Ishikawa (cell line): ENCODE measurements at regions not wholly inside any gene's neighbourhood (a gene's known extent, or its start where the extent isn't known, plus 50 kb on each side); places are given as distances from the start of the nearest gene placed in this dataset.

Experiments used
- CEBPB ChIP-seq: IDR thresholded peaks from 2 replicates; pipeline ENCODE4 v1.6.1; 2012
- CREB1 ChIP-seq: IDR thresholded peaks from 2 replicates; pipeline ENCODE4 v1.6.1; 2012; ENCODE audit warnings: low read depth
- EGR1 ChIP-seq: IDR thresholded peaks from 2 replicates; pipeline ENCODE4 v1.6.1; 2012
- EP300 ChIP-seq: IDR thresholded peaks from 2 replicates; pipeline ENCODE4 v1.6.1; 2012; ENCODE audit warnings: borderline replicate concordance
- FOXM1 ChIP-seq: IDR thresholded peaks from 2 replicates; pipeline ENCODE4 v1.6.1; 2012; ENCODE audit warnings: low read depth, borderline replicate concordance
- MAX ChIP-seq: IDR thresholded peaks from 2 replicates; pipeline ENCODE4 v1.6.1; 2012
- NFIC ChIP-seq: IDR thresholded peaks from 2 replicates; pipeline ENCODE4 v1.6.1; 2012
- RAD21 ChIP-seq: IDR thresholded peaks from 2 replicates; pipeline ENCODE4 v1.6.1; 2012; ENCODE audit warnings: low read depth
- REST ChIP-seq: IDR thresholded peaks from 2 replicates; pipeline ENCODE4 v1.6.1; 2012; ENCODE audit warnings: low read depth, mild to moderate bottlenecking
- TAF1 ChIP-seq: IDR thresholded peaks from 2 replicates; pipeline ENCODE4 v1.6.1; 2012; ENCODE audit warnings: low read depth, mild to moderate bottlenecking
- TCF12 ChIP-seq: IDR thresholded peaks from 2 replicates; pipeline ENCODE4 v1.6.1; 2012; ENCODE audit warnings: low read depth
- TEAD4 ChIP-seq: IDR thresholded peaks from 2 replicates; pipeline ENCODE4 v1.6.1; 2012
- USF1 ChIP-seq: IDR thresholded peaks from 2 replicates; pipeline ENCODE4 v1.6.1; 2012
- YY1 ChIP-seq: IDR thresholded peaks from 2 replicates; pipeline ENCODE4 v1.6.1; 2012; ENCODE audit warnings: low read depth
- ZBTB7A ChIP-seq: IDR thresholded peaks from 2 replicates; pipeline ENCODE4 v1.6.1; 2012; ENCODE audit warnings: low read depth

GRCh38 chr13:57036290-57036689 lies 104.4 kb upstream of the PRR20A start:
- TF ChIP-seq TCF12 (no peak), ZBTB7A (no peak), MAX (no peak), USF1 (no peak), YY1 (no peak), NFIC (no peak), REST (no peak), FOXM1 (no peak), RAD21 (no peak), CREB1 (no peak), TAF1 (no peak)

- TF ChIP-seq NFIC (no peak), FOXM1 (no peak), TAF1 (no peak)
These were observed 95.8 kb upstream of the PRR20A start for GRCh38 chr13:57044910-57045309.

- TF ChIP-seq TEAD4 (no peak), CEBPB (no peak), ZBTB7A (no peak), EP300 (no peak), EGR1 (no peak), TAF1 (no peak), YY1 (no peak), REST (no peak), CREB1 (no peak), MAX (no peak), FOXM1 (no peak), RAD21 (no peak), USF1 (no peak)
These were observed 94.7 kb upstream of the PRR20A start for GRCh38 chr13:57045826-57046546.

- TF ChIP-seq EGR1 (no peak), TAF1 (no peak), CEBPB (no peak), ZBTB7A (no peak), EP300 (no peak), CREB1 (no peak), USF1 (no peak), NFIC (no peak), YY1 (no peak)
These were observed 84.0 kb upstream of the PRR20A start for GRCh38 chr13:57056601-57057180.

- no peak for TF ChIP-seq REST
These were observed 77.7 kb upstream of the PRR20A start for GRCh38 chr13:57063007-57063406.
